HFFc6 (cell line): ENCODE measurements at regions not wholly inside any gene's neighbourhood (a gene's known extent, or its start where the extent isn't known, plus 50 kb on each side); places are given as distances from the start of the nearest gene placed in this dataset.

Experiments
- DNase-seq: peaks from one replicate; pipeline ENCODE4 v3.0.0-alpha.2; 2018
- H3K27ac Mint-ChIP-seq: 2 replicates; pipeline ENCODE4 v1.8.0; 2020; ENCODE audit warnings: mild to moderate bottlenecking, mixed read lengths
- H3K27me3 Mint-ChIP-seq: 2 replicates; pipeline ENCODE4 v1.8.0; 2021; ENCODE audit warnings: mild to moderate bottlenecking, moderate library complexity, mixed read lengths; ENCODE audit not compliant: insufficient read depth
- H3K36me3 Mint-ChIP-seq: 2 replicates; pipeline ENCODE4 v1.8.0; 2021; ENCODE audit warnings: low read depth, mixed read lengths
- H3K4me1 Mint-ChIP-seq: 2 replicates; pipeline ENCODE4 v1.8.0; 2020; ENCODE audit warnings: low read depth, mixed read lengths
- H3K4me3 Mint-ChIP-seq: 2 replicates; pipeline ENCODE4 v1.8.0; 2020; ENCODE audit warnings: mild to moderate bottlenecking, moderate library complexity, mixed read lengths
- H3K9me3 Mint-ChIP-seq: 2 replicates; pipeline ENCODE4 v1.8.0; 2020; ENCODE audit warnings: mild to moderate bottlenecking, mixed read lengths
- TF ChIP-seq, protein P1 (sequence below): fragments of 200-600 bp; sonication (generic); IDR thresholded peaks from 2 replicates; pipeline ENCODE4 v1.5.0; 2021; ENCODE audit warnings: antibody characterized with exemption, mild to moderate bottlenecking

DNA sequence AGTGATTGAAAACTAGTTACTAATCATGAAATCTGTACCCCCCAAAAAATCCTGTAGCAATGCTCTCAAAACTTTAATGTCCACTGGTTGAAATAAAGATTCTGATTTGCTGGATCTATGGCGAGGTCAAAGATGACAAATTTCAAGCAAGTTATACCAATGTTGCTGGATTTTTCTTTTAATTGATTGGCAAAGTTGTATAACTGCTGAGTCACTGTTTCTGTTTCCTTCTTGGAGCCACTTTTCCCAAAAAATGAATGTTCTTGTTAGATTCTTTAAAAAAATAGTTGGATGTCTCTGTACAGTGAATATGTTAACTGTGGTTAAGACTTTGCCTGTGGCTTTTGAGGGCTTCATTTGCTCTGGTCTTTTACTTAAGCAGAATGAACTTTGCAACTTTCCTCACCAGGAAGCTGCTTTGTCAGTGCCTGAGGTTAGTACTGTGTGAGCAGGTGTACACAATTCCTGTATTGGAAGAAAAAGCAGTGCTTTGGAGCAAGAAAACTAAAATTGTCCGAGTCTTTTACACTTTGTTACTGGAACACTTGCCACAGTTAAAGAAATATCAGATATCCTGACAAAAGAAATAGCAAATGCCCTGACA is 1211.9 kb downstream of the MRPL39 start:
- no peaks in the 10 kb centered on the region for H3K36me3 Mint-ChIP-seq
- no peak overlapping the region for H3K27ac Mint-ChIP-seq
- no peak for DNase-seq
- peaks cover 19% of the 10 kb centered on the region for H3K9me3 Mint-ChIP-seq
- no peaks in the 10 kb centered on the region for H3K4me1 Mint-ChIP-seq
- no peak overlapping the region for H3K4me3 Mint-ChIP-seq
- TF ChIP-seq, protein P1, sequence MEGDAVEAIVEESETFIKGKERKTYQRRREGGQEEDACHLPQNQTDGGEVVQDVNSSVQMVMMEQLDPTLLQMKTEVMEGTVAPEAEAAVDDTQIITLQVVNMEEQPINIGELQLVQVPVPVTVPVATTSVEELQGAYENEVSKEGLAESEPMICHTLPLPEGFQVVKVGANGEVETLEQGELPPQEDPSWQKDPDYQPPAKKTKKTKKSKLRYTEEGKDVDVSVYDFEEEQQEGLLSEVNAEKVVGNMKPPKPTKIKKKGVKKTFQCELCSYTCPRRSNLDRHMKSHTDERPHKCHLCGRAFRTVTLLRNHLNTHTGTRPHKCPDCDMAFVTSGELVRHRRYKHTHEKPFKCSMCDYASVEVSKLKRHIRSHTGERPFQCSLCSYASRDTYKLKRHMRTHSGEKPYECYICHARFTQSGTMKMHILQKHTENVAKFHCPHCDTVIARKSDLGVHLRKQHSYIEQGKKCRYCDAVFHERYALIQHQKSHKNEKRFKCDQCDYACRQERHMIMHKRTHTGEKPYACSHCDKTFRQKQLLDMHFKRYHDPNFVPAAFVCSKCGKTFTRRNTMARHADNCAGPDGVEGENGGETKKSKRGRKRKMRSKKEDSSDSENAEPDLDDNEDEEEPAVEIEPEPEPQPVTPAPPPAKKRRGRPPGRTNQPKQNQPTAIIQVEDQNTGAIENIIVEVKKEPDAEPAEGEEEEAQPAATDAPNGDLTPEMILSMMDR, result no peak
- H3K27me3 Mint-ChIP-seq, result no peaks in the 10 kb centered on the region

DNA sequence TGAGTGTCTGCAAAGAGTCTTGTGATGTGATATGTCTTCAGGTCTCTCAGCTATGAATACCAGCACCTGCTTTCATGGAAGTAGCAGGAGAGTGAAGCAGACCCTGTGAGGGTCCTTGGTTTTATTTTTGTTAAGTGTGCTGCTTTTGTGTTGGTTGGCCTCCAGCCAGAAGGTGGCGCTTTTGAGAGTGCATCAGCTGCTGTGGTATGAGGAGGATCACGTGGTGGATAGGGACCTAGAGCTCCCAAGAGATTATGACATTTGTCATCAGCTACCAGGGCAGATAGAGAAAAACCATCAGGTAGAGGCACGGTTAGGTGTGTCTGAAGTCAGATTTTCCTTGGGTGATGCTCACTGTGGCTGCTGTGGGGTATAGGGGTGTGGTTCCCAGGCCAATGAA is 1232.1 kb downstream of the MRPL39 start:
- Mint-ChIP-seq H3K27ac (no peak overlapping the region), H3K4me3 (no peak overlapping the region), H3K9me3 (peaks cover 40% of the 10 kb centered on the region), H3K36me3 (no peaks in the 10 kb centered on the region), H3K27me3 (no peaks in the 10 kb centered on the region), H3K4me1 (no peaks in the 10 kb centered on the region)
- DNase-seq, result no peak
- TF ChIP-seq, protein P1, result no peak

DNA sequence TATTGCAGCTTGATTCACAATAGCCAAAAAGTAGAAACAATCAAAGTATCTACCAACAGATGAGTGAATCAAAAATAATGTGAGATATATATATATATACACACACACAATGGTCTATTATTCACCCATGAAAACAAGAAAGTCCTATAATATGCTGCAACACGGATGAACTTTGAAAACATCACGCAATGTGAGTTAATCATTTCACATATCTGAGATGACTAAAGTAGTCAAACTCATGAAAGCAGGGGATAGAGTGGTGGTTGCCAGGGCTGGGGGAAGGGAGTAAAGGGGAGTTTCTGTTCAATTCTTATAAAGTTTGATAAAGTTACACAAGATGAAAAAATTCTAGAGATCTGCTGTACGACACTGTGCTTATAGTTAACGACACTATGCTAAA is 1234.8 kb downstream of the MRPL39 start:
- TF ChIP-seq, protein P1, result no peak
- Mint-ChIP-seq H3K9me3 (peaks cover 42% of the 10 kb centered on the region), H3K36me3 (no peaks in the 10 kb centered on the region), H3K27ac (no peak overlapping the region), H3K27me3 (no peaks in the 10 kb centered on the region), H3K4me1 (no peaks in the 10 kb centered on the region), H3K4me3 (no peak overlapping the region)
- DNase-seq, result no peak

DNA sequence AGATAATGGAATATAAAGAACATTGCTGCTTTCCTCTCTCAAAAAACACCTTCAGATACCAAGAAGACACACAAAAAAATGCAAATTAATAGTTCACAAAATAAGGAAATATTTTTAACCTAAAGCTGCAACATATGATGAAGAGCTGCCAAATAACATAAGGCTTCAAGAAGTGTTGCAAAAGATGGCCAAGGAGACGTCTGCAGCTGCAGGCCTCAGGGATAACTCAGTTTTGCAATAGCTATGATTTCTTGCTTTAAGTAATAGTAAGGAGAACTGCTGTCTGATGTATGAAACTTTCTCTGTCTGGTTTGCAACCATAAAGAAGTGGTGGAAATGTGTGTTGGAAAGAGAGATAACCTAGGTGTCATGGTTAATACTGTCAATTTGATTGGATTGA is 1237.5 kb downstream of the MRPL39 start:
- Mint-ChIP-seq H3K4me3 (no peak overlapping the region), H3K27ac (no peak overlapping the region), H3K36me3 (no peaks in the 10 kb centered on the region), H3K4me1 (no peaks in the 10 kb centered on the region), H3K27me3 (no peaks in the 10 kb centered on the region), H3K9me3 (peaks cover 39% of the 10 kb centered on the region)
- TF ChIP-seq, protein P1, result no peak
- no peak for DNase-seq

DNA sequence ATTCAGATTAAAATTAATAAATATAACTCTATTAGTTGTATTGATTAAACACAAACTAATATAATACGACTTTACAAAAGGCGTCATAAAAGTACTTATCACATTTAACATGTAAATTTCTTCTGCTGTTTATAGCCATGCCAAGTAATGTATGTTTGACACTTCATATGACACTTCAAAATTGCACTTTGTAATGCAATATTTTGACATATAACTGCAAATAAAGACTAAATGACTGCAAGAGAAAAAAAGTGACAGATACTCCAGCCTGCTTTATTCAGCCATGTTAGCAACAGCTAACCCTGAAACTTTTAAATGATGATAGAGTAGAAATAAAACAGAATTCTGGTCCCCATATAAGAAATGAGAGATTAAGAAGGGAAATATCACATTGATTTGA is 1238.0 kb downstream of the MRPL39 start:
- Mint-ChIP-seq H3K4me3 (no peak overlapping the region), H3K27me3 (no peaks in the 10 kb centered on the region), H3K4me1 (no peaks in the 10 kb centered on the region), H3K36me3 (no peaks in the 10 kb centered on the region), H3K27ac (no peak overlapping the region), H3K9me3 (peaks cover 34% of the 10 kb centered on the region)
- no peak for DNase-seq
- TF ChIP-seq, protein P1, result no peak

DNA sequence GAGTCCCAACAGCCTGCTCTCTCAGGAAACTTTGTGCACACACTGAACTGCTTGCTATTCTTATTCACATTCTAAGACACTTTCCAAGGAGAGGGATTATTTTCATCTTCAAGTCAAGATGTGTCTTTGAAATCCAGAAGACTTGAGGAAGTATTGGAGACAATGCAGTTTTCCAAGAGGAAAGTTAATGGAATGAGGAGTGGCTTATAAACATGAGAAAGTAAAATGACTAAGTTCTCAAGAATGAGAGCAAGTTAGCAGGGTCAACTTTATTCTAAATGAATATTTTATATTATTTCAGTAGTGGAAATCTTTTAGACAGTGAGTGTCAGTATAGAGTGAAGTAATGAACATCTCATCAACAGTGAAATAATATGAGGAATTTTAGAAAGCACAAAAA is 1239.3 kb downstream of the MRPL39 start:
- no peaks in the 10 kb centered on the region for H3K27me3 Mint-ChIP-seq
- H3K27ac Mint-ChIP-seq, result no peak overlapping the region
- H3K36me3 Mint-ChIP-seq, result no peaks in the 10 kb centered on the region
- peaks cover 35% of the 10 kb centered on the region for H3K9me3 Mint-ChIP-seq
- DNase-seq, result no peak
- TF ChIP-seq, protein P1, result no peak
- no peak overlapping the region for H3K4me3 Mint-ChIP-seq
- no peaks in the 10 kb centered on the region for H3K4me1 Mint-ChIP-seq
